ENCODE measurements at regions not wholly inside any gene's neighbourhood (a gene's known extent, or its start where the extent isn't known, plus 50 kb on each side); places are given as distances from the start of the nearest gene placed in this dataset.
A peak's percentile ranks its signal among the peaks of the same experiment; 100 is the strongest.

DNA sequence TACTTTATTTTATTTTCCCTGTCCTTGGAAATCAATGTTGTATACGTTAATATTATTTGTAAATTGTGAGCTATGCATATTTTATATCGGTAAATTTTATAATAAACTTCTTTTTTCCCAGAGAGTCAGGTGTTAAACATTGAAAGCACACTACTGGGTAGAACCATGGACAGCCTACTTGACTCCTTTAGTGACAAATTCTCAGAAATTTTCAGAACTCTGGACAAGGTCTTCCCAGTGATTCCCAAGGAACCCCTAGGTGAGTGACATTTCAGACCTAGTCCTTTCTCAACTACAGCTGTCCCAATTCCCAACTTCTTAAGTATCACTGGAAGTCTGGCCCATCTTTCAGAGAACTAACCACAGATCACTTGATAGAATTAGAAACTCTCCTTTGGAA is 107.2 kb downstream of the RCN1 start:
- H3K27me3 ChIP-seq (ENCODE audit: control insufficient read depth, insufficient read depth, low read length): peaks cover 2% of the 10 kb centered on the region
- no peak overlapping the region for H3K27ac ChIP-seq (ENCODE audit: low read depth, low read length)
- H3K4me3 ChIP-seq (ENCODE audit: low read depth, low read length): no peak overlapping the region
- TF ChIP-seq, protein P1, sequence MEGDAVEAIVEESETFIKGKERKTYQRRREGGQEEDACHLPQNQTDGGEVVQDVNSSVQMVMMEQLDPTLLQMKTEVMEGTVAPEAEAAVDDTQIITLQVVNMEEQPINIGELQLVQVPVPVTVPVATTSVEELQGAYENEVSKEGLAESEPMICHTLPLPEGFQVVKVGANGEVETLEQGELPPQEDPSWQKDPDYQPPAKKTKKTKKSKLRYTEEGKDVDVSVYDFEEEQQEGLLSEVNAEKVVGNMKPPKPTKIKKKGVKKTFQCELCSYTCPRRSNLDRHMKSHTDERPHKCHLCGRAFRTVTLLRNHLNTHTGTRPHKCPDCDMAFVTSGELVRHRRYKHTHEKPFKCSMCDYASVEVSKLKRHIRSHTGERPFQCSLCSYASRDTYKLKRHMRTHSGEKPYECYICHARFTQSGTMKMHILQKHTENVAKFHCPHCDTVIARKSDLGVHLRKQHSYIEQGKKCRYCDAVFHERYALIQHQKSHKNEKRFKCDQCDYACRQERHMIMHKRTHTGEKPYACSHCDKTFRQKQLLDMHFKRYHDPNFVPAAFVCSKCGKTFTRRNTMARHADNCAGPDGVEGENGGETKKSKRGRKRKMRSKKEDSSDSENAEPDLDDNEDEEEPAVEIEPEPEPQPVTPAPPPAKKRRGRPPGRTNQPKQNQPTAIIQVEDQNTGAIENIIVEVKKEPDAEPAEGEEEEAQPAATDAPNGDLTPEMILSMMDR (IDR thresholded peaks at IDR 0.05; ENCODE audit: low read depth, low read length): no peak
- no peaks in the 10 kb centered on the region for H3K9me3 ChIP-seq (ENCODE audit: control insufficient read depth, insufficient read depth, low read length)
- ChIA-PET CTCF (interaction anchor here (0.6 kb wide), 1 partner anchor 792 kb away, joined by 3 read pairs; no protein-coding TSS in a partner anchor), POLR2A (no interaction called here)
- no peak for DNase-seq (ENCODE audit: low read depth, low spot score)

DNA sequence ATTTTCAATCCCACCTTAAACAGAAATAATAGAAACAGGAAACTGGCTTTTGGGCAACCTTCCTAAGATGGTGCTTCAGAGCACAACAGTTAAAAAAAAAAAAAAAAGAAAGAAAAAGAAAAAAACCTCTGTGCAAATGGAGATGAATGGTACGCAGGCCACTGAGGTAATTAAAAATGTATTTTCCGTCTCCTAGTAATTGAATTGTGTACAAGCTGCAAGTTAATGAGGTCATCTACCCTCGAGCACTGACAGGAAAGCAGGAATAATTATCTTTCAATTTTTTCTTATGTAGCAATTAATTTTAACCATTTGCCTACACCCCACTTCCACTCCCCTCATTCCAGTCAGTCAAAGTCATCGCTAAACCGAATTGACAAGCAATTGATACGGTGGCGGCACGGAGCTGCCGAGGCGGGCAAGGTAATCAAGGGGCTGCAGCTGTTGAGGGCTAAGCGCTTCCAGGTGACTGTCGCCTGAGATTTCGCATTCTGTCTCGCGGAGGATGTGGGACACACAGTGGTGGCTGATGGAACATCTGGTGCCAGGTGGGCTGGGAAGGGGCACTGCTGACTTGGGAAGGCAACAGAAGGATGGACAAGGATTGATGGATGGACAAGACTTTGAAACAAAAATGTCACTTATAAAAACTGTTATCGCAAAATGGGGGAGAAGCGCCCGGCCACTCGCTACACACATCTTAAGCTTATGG is 109.4 kb downstream of the RCN1 start:
- POLR2A ChIA-PET: no interaction called here
- Histone ChIP-seq H3K27ac (ENCODE audit: low read depth, low read length) (no peak overlapping the region), H3K4me3 (ENCODE audit: low read depth, low read length) (no peak overlapping the region), H3K9me3 (ENCODE audit: control insufficient read depth, insufficient read depth, low read length) (no peaks in the 10 kb centered on the region), H3K27me3 (ENCODE audit: control insufficient read depth, insufficient read depth, low read length) (peaks cover 2% of the 10 kb centered on the region)
- TF ChIP-seq, protein P1 (IDR thresholded peaks at IDR 0.05; ENCODE audit: low read depth, low read length): no peak
- no peak for DNase-seq (ENCODE audit: low read depth, low spot score)
- CTCF ChIA-PET: interaction anchor here (1.1 kb wide), 1 partner anchor 9 kb away, joined by 3 read pairs; no protein-coding TSS in a partner anchor

DNA sequence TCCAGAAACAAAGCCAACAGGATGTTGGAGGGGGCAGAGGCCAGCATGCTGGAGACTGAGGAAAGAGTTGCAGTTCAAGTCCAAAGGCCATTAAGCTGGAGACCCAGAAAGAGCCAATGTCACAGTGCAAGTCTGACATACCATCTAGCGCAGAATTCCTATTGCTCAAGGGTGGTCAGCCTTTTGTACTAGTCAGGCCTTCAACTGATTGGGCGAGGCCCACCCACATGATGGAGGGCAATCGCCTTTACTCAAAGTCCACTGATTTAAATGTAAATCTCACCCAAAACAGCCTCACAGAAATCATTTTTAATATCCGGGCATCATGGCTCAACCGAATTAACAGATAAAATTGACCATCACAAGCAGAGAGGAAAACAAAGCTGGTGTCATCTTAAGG is 113.9 kb downstream of the RCN1 start:
- DNase-seq (ENCODE audit: low read depth, low spot score): no peak
- ChIA-PET POLR2A (no interaction called here), CTCF (no interaction called here)
- no peak overlapping the region for H3K4me3 ChIP-seq (ENCODE audit: low read depth, low read length)
- no peaks in the 10 kb centered on the region for H3K9me3 ChIP-seq (ENCODE audit: control insufficient read depth, insufficient read depth, low read length)
- TF ChIP-seq, protein P1 (IDR thresholded peaks at IDR 0.05; ENCODE audit: low read depth, low read length): no peak
- H3K27ac ChIP-seq (ENCODE audit: low read depth, low read length): no peak overlapping the region
- peaks cover 2% of the 10 kb centered on the region for H3K27me3 ChIP-seq (ENCODE audit: control insufficient read depth, insufficient read depth, low read length)

DNA sequence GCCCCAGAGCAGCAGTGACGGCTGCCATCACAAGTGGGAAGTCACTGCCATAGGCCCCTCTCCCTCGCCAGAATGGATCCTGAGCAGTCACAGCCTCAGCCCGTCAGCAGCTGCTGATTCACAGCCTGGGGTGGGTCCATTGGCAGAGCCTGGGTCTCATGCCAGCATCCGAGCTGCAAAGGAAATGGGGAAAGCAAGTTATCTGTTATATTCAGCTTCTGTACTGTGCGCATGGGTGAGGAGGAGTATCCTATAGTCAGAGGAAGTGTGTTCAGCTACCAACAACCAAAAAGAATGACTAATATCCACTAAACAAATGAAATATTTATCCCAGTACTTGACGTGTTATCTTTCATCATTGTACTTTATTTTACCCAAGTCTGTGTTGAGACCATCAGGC is 119.7 kb downstream of the RCN1 start:
- no peak for DNase-seq (ENCODE audit: low read depth, low spot score)
- Histone ChIP-seq H3K27ac (ENCODE audit: low read depth, low read length) (no peak overlapping the region), H3K27me3 (ENCODE audit: control insufficient read depth, insufficient read depth, low read length) (no peaks in the 10 kb centered on the region), H3K4me3 (ENCODE audit: low read depth, low read length) (no peak overlapping the region), H3K9me3 (ENCODE audit: control insufficient read depth, insufficient read depth, low read length) (no peaks in the 10 kb centered on the region)
- ChIA-PET CTCF (no interaction called here), POLR2A (no interaction called here)
- TF ChIP-seq, protein P1 (IDR thresholded peaks at IDR 0.05; ENCODE audit: low read depth, low read length): no peak

DNA sequence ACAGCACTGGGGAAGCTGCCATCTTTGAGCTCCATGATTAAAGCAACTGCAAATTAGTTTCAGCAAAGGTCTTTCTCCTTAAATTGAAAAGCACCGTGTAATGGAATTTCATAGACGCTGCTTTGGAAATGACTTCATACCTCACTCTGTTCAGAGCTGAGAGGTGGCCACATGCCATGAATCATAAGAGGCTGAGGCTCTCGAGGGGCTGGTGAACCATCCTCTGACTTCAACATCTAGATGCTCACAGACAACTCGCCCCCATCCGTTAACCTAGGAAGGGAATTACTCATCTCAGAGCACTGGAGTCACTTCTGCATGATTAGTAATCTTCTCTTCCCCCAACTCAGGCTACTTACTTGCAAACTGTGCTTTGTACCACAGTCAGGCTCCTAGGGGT is 122.3 kb downstream of the RCN1 start:
- TF ChIP-seq, protein P1 (IDR thresholded peaks at IDR 0.05; ENCODE audit: low read depth, low read length): no peak
- peak; percentile 23 for DNase-seq (ENCODE audit: low read depth, low spot score)
- H3K27ac ChIP-seq (ENCODE audit: low read depth, low read length): no peak overlapping the region
- ChIA-PET POLR2A (no interaction called here), CTCF (interaction anchor here (1.0 to 1.6 kb wide), 4 partner anchors 10 to 206 kb away, joined by 4 to 11 read pairs (median 4); no protein-coding TSS in a partner anchor)
- H3K27me3 ChIP-seq (ENCODE audit: control insufficient read depth, insufficient read depth, low read length): no peaks in the 10 kb centered on the region
- H3K9me3 ChIP-seq (ENCODE audit: control insufficient read depth, insufficient read depth, low read length): no peaks in the 10 kb centered on the region
- H3K4me3 ChIP-seq (ENCODE audit: low read depth, low read length): no peak overlapping the region
